HG02840 (cell line): ENCODE measurements at regions not wholly inside any gene's neighbourhood (a gene's known extent, or its start where the extent isn't known, plus 50 kb on each side); places are given as distances from the start of the nearest gene placed in this dataset.
"Not testable (repeated sequence)": the region's sequence is repeated elsewhere in the genome, so short reads cannot be mapped to it uniquely, and the experiment has no call there.

Source experiments
- ATAC-seq: cut with Tn5 transposase; IDR thresholded peaks from one replicate; pipeline ENCODE4 v1.9.1; 2021; ENCODE audit warnings: mild to moderate bottlenecking, moderate library complexity, moderate number of reproducible peaks; ENCODE audit not compliant: unreplicated experiment, low FRiP score

DNA sequence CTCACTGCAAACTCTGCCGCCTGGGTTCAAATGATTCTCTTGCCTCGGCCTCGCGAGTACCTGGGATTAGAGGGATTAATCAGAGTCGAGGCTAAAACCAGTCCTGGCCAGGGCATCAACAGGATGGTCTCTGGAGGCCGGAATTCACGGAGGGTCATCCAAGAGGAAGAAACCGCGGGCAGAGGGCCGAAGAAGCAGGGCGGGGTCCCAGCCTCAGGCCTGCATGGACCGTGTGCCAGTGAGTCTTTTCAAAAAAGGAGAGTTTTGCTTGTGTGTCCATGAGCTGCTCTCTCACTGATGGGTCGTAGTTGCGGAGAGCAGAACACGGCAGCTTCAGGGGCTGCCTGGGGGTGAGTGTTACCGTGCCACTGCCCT, 295.1 kb upstream of the ZNF337 start:
- ATAC-seq = no peak

DNA sequence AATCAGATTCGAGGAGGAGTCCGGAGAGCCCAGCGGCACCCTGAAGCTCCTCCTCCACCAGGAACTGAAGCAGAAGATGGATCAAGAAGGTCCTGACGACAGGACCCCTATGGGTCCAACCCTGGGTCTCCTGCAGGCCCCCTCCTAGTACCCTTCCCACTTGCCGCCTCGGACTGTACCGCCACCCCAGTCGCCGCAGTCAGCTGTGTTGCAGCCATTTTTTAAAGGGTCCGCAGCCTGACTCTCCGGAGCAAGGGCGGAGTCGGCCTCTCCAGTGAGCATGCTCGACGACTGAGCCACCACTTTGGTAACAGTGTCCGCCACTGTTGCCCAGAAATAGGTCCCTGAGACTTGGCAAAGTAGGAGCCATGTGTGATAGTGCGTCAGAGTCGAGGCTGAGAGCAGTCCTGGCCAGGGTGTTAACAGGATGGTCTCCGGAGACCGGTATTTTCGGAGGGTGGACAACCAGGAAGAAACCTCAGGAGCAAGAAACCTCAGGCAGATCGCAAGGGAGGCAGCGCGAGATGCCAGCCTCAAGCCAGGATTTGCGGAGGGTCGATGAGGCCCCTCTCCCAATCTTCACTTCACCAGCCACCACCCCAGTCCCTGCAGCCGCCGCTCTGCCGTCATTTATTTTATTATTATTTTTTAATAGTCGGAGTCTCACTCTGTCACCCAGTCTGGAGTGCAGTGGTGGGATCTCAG, 294.6 kb upstream of the ZNF337 start:
- ATAC-seq = no peak

DNA sequence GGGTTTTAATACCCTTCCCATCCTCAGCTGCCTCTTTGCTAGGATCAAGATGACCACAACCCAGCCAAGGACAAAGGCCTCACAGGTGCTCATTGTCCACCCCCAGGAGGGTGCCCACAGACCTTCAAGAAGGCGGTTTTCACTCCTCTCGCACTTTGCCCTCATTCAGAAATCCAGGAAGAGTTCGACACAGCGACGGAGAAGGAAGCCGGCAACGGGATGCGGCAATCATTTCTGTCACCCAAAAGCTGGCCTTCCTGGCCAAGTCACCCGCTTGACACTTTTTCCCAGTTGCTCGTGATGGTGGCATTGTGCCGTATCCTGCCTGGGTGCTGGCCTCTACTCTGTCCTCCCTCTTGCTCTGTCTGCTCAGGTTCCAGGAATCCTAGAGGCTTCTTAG, 293.0 kb upstream of the ZNF337 start:
- not testable (repeated sequence) for ATAC-seq

DNA sequence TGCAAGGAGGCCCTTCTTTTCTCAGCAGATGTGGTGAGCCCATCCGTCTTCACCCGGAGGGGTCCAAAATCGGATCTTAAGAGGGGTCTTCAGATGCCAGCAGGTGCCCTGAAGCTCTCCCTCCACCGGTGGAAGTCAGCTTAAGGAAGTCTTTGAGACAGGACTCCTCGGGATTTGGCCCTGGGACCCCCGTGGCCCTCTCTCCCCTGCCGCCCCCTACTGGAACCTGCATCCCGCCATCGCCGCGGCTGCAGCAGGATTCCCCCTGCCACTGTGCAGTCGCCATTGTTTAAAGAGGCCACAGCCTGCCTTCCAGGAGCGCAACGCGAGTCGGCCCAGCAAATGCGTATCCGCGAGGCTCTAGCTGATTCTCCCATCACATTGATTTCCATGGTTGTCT, 292.5 kb upstream of the ZNF337 start:
- ATAC-seq = no peak

DNA sequence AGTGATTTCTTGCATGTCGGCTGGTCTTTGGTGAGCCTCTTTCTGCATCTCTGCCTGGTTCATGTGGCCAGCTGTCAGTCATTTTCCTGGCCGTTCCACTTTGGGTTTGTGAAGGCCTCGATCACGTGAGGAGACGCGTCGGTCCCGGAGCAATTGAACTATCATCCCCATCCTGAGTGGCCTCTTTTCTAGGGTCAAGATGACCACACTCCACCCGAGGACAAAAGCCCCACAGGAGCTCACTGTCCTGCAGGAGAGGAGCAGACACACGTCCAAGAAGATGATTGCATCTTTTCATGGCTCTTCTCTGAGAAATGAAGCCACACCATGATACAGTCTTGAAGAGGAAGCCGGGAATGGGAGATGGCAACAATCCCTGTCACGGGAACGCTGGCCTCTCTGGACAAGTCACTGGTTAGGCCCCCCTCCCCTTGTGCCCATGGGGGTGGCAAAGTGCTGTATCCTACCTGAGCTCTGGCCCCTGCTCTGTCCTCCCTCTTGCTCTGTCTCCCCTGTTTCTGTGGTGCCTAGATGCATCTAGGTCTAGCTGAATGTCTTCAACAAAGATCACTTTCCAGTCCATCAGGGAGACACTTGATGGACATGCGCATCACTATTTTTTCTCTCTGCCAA, 291.4 kb upstream of the ZNF337 start:
- not testable (repeated sequence) for ATAC-seq

DNA sequence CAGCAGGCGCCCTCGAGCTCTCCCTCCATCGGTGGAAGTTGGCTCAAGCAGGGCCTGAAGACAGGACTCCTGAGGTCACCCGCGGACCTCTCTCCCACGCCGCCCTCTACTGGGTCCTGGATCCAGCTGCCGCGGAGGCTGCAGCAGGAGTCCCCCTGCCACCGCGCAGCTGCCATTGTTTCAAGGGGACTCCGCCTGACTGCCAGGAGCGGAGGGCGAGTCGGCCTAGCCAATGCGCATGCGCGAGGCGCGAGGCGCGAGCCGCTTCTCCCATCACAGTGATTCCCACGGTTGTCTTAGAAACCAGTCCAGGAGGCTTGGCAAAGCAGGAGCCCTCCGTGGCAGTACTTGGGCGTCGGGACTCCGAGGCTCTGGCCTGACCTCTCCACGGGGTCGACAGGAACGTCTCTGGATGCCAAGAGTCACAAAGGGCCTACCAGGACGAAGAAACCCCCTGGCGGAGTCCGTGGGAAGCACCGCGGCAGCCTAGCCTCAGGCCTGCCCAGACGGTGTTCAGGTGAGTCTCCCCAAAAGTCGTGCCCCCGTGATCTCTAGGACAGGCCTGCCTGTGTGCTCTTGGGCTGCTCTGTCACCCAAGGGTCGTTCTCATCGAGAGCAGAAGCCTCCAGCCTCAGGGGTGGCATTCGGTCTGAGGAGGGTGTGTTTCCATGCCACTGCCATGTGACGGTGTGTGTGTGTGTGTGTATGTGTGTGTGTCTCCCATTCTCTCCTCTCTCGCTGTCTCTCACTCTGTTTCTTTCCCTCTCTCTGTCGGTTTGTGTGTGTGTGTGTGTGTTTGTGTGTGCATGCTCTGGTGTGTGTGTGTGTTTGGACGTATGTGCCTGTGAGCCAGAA, 290.6 kb upstream of the ZNF337 start:
- peak; percentile 60 for ATAC-seq

DNA sequence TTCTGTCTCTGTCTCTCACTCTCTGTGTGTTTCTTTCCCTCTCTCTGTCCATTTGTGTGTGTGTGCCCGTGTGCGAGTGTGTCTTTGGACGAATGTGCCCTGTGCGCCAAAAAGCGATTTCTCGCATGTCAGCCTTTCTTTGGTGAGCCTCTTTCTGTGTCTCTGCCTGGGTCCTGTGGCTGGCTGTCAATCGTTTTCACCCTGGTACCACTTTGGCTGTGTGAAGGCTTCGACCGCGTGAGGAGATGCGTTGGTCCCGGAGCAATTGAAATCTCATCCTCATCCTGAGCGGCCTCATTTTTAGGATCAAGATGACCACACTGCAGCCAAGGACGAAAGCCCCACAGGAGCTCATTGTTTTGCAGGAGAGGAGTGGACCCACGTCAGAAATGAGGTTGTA, 288.9 kb upstream of the ZNF337 start:
- no peak for ATAC-seq

DNA sequence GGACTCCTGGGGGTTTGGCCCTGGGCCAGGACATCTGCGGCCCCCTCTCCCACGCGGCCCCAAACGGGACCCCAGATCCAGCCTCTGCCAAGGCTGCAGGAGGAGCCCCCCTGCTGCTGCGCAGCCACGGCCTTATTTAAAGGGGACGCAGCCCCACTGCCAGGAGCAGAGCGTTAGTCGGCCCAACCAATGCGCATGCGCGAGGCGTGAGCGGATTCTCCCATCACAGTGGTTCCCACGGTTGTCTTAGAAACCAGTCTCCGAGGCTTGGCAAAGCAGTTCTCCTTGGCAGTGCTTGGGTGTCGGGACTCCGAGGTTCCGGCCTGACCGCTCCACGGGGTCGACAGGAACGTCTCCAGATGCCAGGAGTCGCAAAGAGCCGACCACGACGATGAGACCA, 288.3 kb upstream of the ZNF337 start:
- ATAC-seq = no peak

DNA sequence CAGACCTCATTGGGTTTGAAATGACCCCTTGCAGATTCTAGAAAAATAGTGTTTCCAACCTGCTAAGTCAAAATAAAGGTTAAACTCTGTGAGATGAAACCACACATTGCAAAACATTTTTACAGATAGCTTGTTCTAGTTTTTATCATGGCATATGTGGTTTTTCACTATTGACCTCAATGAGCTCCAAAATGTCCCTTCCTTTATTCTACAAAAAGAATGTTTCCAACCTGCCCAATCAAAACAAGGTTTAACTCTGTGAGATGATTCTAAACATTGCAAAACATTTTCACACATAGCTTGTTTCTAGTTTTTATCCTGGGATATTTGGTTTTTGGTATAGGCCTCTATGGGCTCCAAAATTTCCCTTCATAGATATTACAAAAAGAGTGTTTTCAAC, 286.0 kb upstream of the ZNF337 start:
- not testable (repeated sequence) for ATAC-seq

DNA sequence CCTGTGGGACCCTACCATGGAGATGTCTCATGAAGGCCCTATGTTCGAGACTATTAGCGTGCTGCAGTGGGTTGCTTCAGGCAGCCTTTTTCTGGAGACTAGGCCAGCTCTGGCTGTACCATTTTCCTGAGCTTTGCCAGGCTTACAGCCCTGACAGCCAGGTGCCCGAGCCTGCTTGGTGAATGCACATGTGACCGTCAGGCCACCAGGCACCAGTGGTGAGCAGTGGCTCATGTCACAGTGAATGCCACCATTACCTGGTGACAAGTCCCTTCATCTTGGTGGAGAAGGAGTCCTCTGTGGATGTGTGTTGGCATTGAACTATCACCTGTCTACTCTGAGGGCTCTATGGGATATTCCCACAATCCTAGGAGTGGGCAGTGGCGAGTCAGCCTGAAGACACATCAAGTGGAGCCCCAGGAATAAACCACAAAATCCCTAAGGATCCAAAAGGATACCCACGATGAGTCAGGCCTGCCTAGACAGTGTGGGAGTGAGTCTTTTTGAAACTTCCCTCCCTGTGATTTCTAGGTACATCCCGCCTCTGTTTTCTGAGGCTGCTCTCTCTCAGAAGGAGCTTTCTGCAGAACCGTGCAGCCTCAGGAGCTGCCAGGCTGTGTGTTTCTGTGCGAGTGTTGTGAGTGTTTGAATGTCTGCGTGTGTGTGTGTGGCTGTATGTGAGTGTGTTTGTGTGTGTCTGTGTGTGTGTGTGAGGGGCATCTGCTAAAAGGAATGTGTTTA, 282.0 kb upstream of the ZNF337 start:
- ATAC-seq = not testable (repeated sequence)

DNA sequence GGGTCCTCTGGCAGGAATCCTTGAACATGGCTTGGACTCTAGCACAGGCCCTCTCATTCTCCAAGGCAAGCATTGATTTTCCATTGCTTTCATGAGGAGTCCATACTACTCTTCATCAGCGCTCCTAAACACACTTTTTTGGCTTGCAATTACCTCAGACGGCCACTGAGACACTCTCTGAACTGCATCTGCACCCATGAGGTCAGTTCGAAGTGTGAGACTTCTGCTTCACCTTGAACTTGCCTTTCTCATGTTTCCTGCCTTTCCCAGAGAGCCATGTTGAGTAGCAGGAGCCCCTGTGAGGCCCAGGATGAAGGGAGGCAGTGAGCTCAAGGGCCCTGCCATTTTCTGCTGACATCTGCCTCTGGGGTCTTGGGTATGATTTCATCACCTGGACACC, 279.2 kb upstream of the ZNF337 start:
- not testable (repeated sequence) for ATAC-seq

DNA sequence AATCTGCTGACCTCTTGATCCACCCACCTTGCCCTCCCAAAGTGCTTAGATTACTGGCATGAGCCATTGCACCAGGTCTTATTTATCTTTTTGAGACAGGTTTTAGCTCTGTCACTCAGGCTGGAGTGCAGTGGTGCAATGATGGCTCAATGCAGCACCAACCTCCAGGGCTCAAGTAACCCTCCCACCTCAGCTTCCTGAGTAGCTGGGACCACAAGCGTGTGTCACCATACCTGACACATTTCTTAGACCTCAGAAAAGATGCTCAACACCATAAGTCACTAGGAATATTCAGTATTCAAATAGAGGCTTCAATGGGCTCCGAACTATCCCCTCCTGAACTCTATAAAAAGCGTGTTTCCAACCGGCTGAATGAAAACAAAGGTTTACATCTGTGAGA, 268.6 kb upstream of the ZNF337 start:
- ATAC-seq = not testable (repeated sequence)

DNA sequence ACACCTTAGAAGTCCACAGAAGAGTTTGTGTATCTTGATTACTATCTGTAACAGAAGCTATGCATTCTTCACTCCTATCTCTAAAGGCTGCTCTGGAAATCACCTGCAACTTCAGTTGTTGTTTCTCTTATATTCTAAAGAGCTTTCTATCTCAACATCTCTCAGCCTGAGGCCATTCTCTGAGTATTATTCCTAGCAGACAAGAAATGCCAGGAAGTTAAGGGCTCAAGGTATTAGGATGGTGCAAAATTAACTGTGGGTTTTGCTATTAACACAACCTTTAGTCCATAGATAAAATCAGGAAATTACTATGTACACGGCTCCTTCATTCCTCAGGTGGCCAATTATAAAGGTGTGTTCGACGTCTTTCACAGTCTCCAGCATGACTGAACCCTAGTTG, 257.2 kb upstream of the ZNF337 start:
- not testable (repeated sequence) for ATAC-seq

DNA sequence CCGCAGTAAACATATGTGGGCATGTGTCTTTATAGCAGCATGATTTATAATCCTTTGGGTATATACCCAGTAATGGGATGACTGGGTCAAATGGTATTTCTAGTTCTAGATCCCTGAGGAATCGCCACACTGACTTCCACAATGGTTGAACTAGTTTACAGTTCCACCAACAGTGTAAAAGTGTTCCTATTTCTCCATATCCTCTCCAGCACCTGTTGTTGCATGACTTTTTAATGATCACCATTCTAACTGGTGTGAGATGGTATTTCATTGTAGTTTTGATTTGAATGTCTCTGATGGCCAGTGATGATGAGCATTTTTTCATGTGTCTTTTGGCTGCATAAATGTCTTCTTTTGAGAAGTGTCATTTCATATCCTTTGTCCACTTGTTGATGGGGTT, 238.6 kb upstream of the ZNF337 start:
- not testable (repeated sequence) for ATAC-seq

DNA sequence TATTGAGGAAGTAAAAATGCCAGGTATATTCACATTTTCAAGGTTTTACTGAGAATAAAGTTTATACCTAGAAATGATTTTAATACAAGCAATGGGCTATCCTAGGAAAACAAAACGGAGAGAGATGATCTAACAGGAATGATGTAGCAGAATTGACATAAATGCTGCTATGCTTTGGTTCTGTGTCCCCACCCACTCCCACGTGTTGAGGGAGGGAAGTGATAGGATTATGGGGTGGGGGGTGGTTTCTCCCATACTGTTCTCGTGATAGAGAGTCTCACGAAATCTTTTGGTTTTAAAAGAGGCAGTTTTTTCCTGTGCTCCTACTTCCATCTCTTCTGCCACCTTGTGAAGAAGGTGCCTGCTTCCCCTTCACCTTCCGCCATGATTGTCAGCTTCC, 236.2 kb upstream of the ZNF337 start:
- not testable (repeated sequence) for ATAC-seq

DNA sequence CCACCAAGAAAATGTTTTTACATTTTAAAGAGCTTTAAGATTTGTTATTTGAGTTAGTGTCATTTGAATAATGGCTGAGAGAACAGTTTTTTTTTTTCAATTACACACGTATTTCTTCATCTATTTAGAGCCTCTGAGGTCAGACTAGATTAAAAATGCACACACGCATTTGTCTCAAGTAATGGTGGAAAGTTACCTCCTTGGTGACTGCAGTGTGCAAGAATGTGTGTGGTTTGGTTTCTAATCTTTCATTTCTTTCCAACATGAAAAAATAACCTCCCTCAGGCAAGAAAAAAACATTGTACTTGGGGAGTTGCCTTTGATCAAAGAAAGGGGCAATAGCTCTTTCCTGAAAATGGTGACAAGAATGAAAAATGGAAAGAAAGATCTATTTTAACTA, 235.5 kb upstream of the ZNF337 start:
- ATAC-seq = not testable (repeated sequence)

DNA sequence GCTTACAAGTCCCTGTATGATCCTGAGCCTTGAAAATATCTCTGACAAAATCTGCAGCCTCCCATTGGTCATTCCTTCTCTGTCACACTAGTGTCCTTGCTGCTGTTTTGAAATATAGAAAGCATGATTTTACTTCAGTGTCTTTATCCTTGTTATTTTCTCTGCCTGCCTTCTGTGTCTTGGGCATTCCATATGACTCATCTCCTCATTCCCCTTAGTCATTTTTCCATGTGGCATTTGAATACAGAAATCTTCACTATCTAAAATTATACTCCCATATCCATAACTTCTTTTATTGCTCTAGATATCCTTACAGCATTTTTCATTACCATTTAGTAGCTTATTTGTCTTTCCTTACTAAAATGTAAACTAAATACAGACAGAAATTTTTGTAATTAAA, 205.7 kb upstream of the ZNF337 start:
- not testable (repeated sequence) for ATAC-seq

DNA sequence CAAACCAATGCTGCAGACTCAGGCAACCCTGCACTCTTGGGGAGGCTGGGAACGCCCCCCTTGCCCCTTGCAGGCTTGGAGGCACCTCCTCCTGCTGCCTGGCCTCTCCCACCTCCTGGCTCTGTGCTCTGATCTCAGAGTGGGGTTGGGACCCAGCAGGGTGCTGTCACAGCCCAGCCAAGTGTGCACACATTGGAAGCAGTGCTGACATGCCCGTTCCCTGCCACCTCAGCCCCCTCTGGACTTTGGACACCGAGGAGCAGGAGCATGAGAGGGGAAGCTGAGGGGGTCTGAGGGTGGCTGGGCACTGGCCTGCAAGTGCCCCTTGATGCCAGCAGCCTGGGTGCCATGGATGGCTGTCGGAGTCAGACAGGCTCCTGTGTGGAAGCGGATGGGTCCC, 202.0 kb upstream of the ZNF337 start:
- ATAC-seq = not testable (repeated sequence)

DNA sequence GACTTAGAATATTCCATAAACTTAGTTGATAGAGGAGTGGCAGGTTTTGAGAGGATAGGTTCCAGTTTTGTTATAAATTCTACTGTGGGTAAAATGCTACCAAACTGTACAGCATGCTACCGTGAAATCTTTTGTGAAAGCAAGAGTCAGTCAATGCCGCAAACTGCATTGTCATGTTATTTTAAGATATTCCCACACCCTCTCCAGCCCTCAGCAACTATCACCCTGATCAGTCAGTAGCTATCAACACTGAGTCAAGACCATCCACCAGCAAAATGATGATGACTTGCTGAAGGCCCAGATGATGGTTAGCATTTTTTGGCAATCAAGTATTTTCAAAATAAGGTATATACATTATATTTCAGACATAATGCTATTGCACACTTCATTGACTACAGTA, 182.4 kb upstream of the ZNF337 start:
- ATAC-seq = not testable (repeated sequence)

DNA sequence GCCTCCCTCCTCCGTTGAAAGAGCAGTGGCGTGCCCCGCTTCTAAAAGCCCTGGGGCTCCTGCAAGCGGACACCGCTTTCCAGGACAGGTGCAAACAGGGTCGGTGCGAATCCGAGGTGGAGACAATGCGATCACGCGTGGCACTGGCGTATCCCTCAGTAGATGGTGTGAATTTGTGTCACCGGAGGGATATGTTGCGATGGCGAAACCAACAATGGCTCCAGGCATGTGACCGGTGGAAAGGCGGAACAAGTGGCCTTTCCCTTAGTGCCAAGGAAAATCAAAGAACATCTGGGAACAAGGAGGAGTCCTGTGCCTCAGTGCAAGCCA, 172.0 kb upstream of the ZNF337 start:
- ATAC-seq = not testable (repeated sequence)
